T-cell (primary cell): ENCODE measurements at regions not wholly inside any gene's neighbourhood (a gene's known extent, or its start where the extent isn't known, plus 50 kb on each side); places are given as distances from the start of the nearest gene placed in this dataset.

Experiments used
- ATAC-seq, 4 experiments: fragments of 200-7000 bp in 3 of 4; fragments of 150-1000 bp in 1 of 4; cut with Tn5 transposase; replicated peaks in 1 of 4; 1 replicate in 3 of 4; 2 replicates in 1 of 4; pipeline ENCODE4 v1.10.0; 2021; ENCODE audit warnings: moderate library complexity in 3 of 4, mild to moderate bottlenecking in 2 of 4, moderate number of reproducible peaks in 1 of 4
- CTCF ChIA-PET, 2 donors: fragments of 300-600 bp; sonication (Branson Sonifier 250); formaldehyde crosslinking; loops; one replicate each; lab custom pipeline; 2022; ENCODE audit warnings: antibody characterized with exemption in 2 of 2; lab: Charles Lee
- POLR2A ChIA-PET, 2 donors: fragments of 300-600 bp; sonication (Branson Sonifier 250); formaldehyde crosslinking; loops; one replicate each; lab custom pipeline; 2022; ENCODE audit warnings: antibody characterized with exemption in 2 of 2; lab: Charles Lee
- DNase-seq, 35 experiments: peaks; one replicate each; pipeline versions ENCODE4 v3.0.0 to v3.0.0-alpha.2; 2013 to 2023
- H3K27ac ChIP-seq: one replicate; pipeline ENCODE4 v1.5.1; 2013; ENCODE audit warnings: low read length
- H3K27me3 ChIP-seq, 2 experiments: replicated peaks in 1 of 2; 1 replicate in 1 of 2; 2 replicates in 1 of 2; pipeline versions ENCODE4 v1.6.1 to v1.7.0; 2013; ENCODE audit warnings: low read length in 1 of 2, mixed read lengths in 1 of 2; ENCODE audit not compliant: control insufficient read depth in 2 of 2, insufficient read depth in 2 of 2; ENCODE audit errors: extremely low read depth in 1 of 2
- H3K36me3 ChIP-seq, 2 donors: 1 replicate in 1 of 2; 2 replicates in 1 of 2; pipeline versions ENCODE4 v1.6.1 to v1.7.0; 2013; ENCODE audit warnings: low read length in 1 of 2; ENCODE audit not compliant: control insufficient read depth in 2 of 2, insufficient read depth in 1 of 2; ENCODE audit errors: extremely low read depth in 1 of 2
- H3K4me1 ChIP-seq, 2 experiments: 1 replicate in 1 of 2; 2 replicates in 1 of 2; pipeline versions ENCODE4 v1.6.1 to v1.7.0; 2013; ENCODE audit warnings: low read length in 2 of 2, mixed read lengths in 1 of 2; ENCODE audit not compliant: insufficient read depth in 2 of 2, control insufficient read depth in 1 of 2; ENCODE audit errors: extremely low read depth in 1 of 2
- H3K4me3 ChIP-seq, 2 donors: 1 replicate in 1 of 2; 2 replicates in 1 of 2; pipeline versions ENCODE4 v1.5.1 to v1.7.0; 2013; ENCODE audit warnings: mild to moderate bottlenecking in 2 of 2, low read length in 1 of 2, moderate library complexity in 1 of 2; ENCODE audit not compliant: control insufficient read depth in 1 of 2; ENCODE audit errors: extremely low read depth in 1 of 2
- H3K9me3 ChIP-seq: 2 replicates; pipeline ENCODE4 v1.7.0; 2013
- H3K27ac Mint-ChIP-seq, 2 donors: one replicate each; pipeline ENCODE4 v1.8.0; 2020 to 2021; ENCODE audit warnings: mild to moderate bottlenecking in 2 of 2, mixed read lengths in 2 of 2
- H3K27me3 Mint-ChIP-seq, 2 donors: one replicate each; pipeline ENCODE4 v1.8.0; 2021 to 2022; ENCODE audit warnings: mixed read lengths in 2 of 2
- H3K36me3 Mint-ChIP-seq: one replicate; pipeline ENCODE4 v1.8.0; 2021; ENCODE audit warnings: mixed read lengths
- H3K4me1 Mint-ChIP-seq, 3 donors: one replicate each; pipeline ENCODE4 v1.8.0; 2020 to 2022; ENCODE audit warnings: mixed read lengths in 3 of 3, mild to moderate bottlenecking in 1 of 3
- H3K4me3 Mint-ChIP-seq, 3 donors: one replicate each; pipeline ENCODE4 v1.8.0; 2020 to 2022; ENCODE audit warnings: mild to moderate bottlenecking in 3 of 3, mixed read lengths in 3 of 3, moderate library complexity in 3 of 3
- H3K9me3 Mint-ChIP-seq, 3 donors: one replicate each; pipeline ENCODE4 v1.8.0; 2020 to 2022; ENCODE audit warnings: mixed read lengths in 3 of 3
- WGBS: methylation state at CpG from one replicate; pipeline ENCODE4 v1.1.5; 2013; ENCODE audit warnings: missing lambda C conversion rate; ENCODE audit not compliant: insufficient coverage; 5-methylcytosine and 5-hydroxymethylcytosine counted together

- Mint-ChIP-seq H3K9me3 (no peaks in the 10 kb centered on the region), H3K4me1 (no peaks in the 10 kb centered on the region), H3K4me3 (no peak overlapping the region), H3K27me3 (peaks cover 9 to 19% of the 10 kb centered on the region in 2 donors), H3K27ac (no peak overlapping the region), H3K36me3 (no peaks in the 10 kb centered on the region)
- Histone ChIP-seq H3K27me3 (peaks cover 0 to 24% of the 10 kb centered on the region in 2 experiments), H3K9me3 (no peaks in the 10 kb centered on the region), H3K27ac (no peak overlapping the region), H3K4me1 (no peaks in the 10 kb centered on the region), H3K4me3 (no peak overlapping the region), H3K36me3 (no peaks in the 10 kb centered on the region)
- 83% methylated on average over 4 of the region's 9 CpGs for whole genome bisulfite sequencing
- no peak for ATAC-seq
- CTCF ChIA-PET = no interaction called here
- DNase-seq = no peak
- POLR2A ChIA-PET = no interaction called here
These were observed 111.1 kb upstream of the ALDH1A3 start for GRCh38 chr15:100768501-100768931.

GRCh38 chr15:100769043-100769974 is 110.3 kb upstream of the ALDH1A3 start:
- Mint-ChIP-seq H3K36me3 (no peaks in the 10 kb centered on the region), H3K27ac (no peak overlapping the region), H3K4me1 (no peaks in the 10 kb centered on the region), H3K27me3 (peaks cover 9 to 19% of the 10 kb centered on the region in 2 donors), H3K4me3 (no peak overlapping the region), H3K9me3 (no peaks in the 10 kb centered on the region)
- Histone ChIP-seq H3K36me3 (no peaks in the 10 kb centered on the region), H3K4me3 (no peak overlapping the region), H3K4me1 (no peaks in the 10 kb centered on the region), H3K27ac (no peak overlapping the region), H3K9me3 (no peaks in the 10 kb centered on the region), H3K27me3 (peaks cover 0 to 23% of the 10 kb centered on the region in 2 experiments)
- ATAC-seq (no peak), DNase-seq (no peak)
- POLR2A ChIA-PET = no interaction called here
- WGBS = 68% methylated on average over 9 of the region's 15 CpGs
- CTCF ChIA-PET = no interaction called here

DNA sequence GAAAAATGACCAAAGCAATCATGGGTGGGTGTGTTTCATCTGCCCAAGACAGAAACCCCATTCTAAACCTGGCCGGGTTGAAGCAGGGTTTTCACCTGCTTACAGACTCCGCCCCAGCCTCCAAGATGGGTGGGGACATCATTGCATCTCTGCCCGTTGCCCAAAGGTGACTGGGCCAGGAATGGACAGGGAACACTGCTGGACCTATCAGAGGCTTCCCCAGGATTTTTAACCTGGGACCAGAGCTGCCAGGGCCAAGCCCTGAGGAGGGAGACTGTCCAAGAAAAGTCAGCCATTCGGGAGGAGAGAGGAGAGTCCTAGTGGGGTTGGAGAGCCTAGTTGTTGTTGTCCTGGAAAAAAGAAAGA is 109.7 kb upstream of the ALDH1A3 start:
- H3K36me3 ChIP-seq = no peaks in the 10 kb centered on the region
- Mint-ChIP-seq H3K27ac (no peak overlapping the region), H3K36me3 (no peaks in the 10 kb centered on the region), H3K27me3 (peaks cover 7 to 19% of the 10 kb centered on the region in 2 donors), H3K4me3 (no peak overlapping the region), H3K4me1 (no peaks in the 10 kb centered on the region), H3K9me3 (no peaks in the 10 kb centered on the region)
- CTCF ChIA-PET = no interaction called here
- H3K9me3 ChIP-seq = no peaks in the 10 kb centered on the region
- H3K4me1 ChIP-seq = no peaks in the 10 kb centered on the region
- WGBS = 59% methylated on average over 3 of the region's 4 CpGs
- POLR2A ChIA-PET = no interaction called here
- no peak overlapping the region for H3K4me3 ChIP-seq
- ATAC-seq (no peak), DNase-seq (no peak)
- H3K27ac ChIP-seq = no peak overlapping the region
- H3K27me3 ChIP-seq = peaks cover 0 to 21% of the 10 kb centered on the region in 2 experiments

GRCh38 chr15:100770661-100771584 is 108.7 kb upstream of the ALDH1A3 start:
- Mint-ChIP-seq H3K36me3 (no peaks in the 10 kb centered on the region), H3K4me1 (no peaks in the 10 kb centered on the region), H3K27ac (no peak overlapping the region), H3K4me3 (no peak overlapping the region), H3K27me3 (peaks cover 6 to 20% of the 10 kb centered on the region in 2 donors), H3K9me3 (no peaks in the 10 kb centered on the region)
- Histone ChIP-seq H3K9me3 (no peaks in the 10 kb centered on the region), H3K36me3 (no peaks in the 10 kb centered on the region), H3K27ac (no peak overlapping the region), H3K4me1 (no peaks in the 10 kb centered on the region), H3K27me3 (peaks cover 0 to 16% of the 10 kb centered on the region in 2 experiments), H3K4me3 (no peak overlapping the region)
- ChIA-PET POLR2A (no interaction called here), CTCF (no interaction called here)
- 76% methylated on average over 4 of the region's 12 CpGs for WGBS
- no peak for DNase-seq
- no peak for ATAC-seq

- Mint-ChIP-seq H3K4me3 (no peak overlapping the region), H3K27me3 (peaks cover 0 to 18% of the 10 kb centered on the region in 2 donors), H3K4me1 (no peaks in the 10 kb centered on the region), H3K9me3 (no peaks in the 10 kb centered on the region), H3K36me3 (no peaks in the 10 kb centered on the region), H3K27ac (no peak overlapping the region)
- H3K36me3 ChIP-seq = no peaks in the 10 kb centered on the region
- H3K4me1 ChIP-seq = no peaks in the 10 kb centered on the region
- DNase-seq (no peak), ATAC-seq (no peak)
- H3K27me3 ChIP-seq = peaks cover 0 to 13% of the 10 kb centered on the region in 2 experiments
- 58% methylated on average over 2 of the region's 4 CpGs for WGBS
- no peak overlapping the region for H3K27ac ChIP-seq
- ChIA-PET CTCF (no interaction called here), POLR2A (no interaction called here)
- H3K9me3 ChIP-seq = no peaks in the 10 kb centered on the region
- no peak overlapping the region for H3K4me3 ChIP-seq
These were observed 107.9 kb upstream of the ALDH1A3 start for GRCh38 chr15:100771746-100772145.

DNA sequence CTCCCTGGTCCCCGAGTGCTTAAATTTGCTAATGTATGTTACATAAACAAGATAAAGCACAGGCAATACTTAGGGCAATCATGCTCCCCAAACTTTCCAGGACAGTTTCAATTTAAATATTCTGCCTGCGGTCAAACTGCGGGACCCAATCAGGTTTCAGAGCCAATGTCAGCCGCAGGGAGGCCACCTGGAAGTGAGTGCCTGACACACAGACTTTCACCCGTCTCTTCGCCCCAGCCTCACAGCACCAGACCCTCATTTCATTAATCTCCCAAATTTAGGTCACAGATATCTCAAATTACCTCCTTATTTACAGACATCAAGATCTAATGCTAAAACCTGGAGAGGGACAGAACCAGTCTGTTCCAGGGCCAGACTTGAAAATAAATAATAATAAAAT is 107.2 kb upstream of the ALDH1A3 start:
- Mint-ChIP-seq H3K27me3 (peaks cover 2 to 18% of the 10 kb centered on the region in 2 donors), H3K9me3 (no peaks in the 10 kb centered on the region), H3K27ac (no peak overlapping the region), H3K4me1 (no peaks in the 10 kb centered on the region), H3K4me3 (no peak overlapping the region), H3K36me3 (no peaks in the 10 kb centered on the region)
- H3K4me1 ChIP-seq = no peaks in the 10 kb centered on the region
- CTCF ChIA-PET = no interaction called here
- H3K36me3 ChIP-seq = no peaks in the 10 kb centered on the region
- peaks cover 0 to 10% of the 10 kb centered on the region in 2 experiments for H3K27me3 ChIP-seq
- POLR2A ChIA-PET = no interaction called here
- no peak overlapping the region for H3K4me3 ChIP-seq
- no peak overlapping the region for H3K27ac ChIP-seq
- 96% methylated on average over 3 of the region's 6 CpGs for WGBS
- DNase-seq (no peak), ATAC-seq (no peak)
- no peaks in the 10 kb centered on the region for H3K9me3 ChIP-seq
